Caki2 (cell line): ENCODE measurements at regions not wholly inside any gene's neighbourhood (a gene's known extent, or its start where the extent isn't known, plus 50 kb on each side); places are given as distances from the start of the nearest gene placed in this dataset.
"Not testable (repeated sequence)": the region's sequence is repeated elsewhere in the genome, so short reads cannot be mapped to it uniquely, and the experiment has no call there.

Experiments used
- DNase-seq: peaks from one replicate; pipeline ENCODE4 v3.0.0-alpha.2; 2015; ENCODE audit warnings: low read depth
- in situ Hi-C: cut with HindIII; loops from 2 replicates; pipeline ENCODE4 v1.10.0; 2016; ENCODE audit warnings: low sequenced_read_pairs, low pct_unique_long_range_greater_than_20kb, mixed read lengths

DNA sequence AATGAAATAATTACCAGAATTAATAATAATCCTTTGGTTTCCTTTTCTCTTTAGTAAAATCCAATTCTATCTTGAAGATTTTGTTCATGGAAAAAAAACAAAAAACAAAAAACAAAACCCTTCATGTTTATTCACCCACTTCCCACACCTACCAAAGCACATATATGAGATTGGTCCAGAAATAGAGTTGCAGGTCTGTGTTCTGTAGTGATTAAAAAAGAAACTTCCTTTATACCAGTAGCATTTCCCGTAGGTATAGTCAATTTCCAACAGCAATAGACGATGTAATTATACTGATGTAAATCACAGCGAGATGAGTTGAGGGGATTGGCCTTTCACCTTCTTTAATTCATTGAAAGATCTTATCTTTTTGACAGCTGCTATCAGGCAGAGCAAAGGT, 194.6 kb downstream of the SOX2 start:
- no peak for DNase-seq
- in situ Hi-C loops: no loop called here

GRCh38 chr3:181909241-181909640, 197.5 kb downstream of the SOX2 start:
- in situ Hi-C loops: no loop called here
- no peak for DNase-seq

DNA sequence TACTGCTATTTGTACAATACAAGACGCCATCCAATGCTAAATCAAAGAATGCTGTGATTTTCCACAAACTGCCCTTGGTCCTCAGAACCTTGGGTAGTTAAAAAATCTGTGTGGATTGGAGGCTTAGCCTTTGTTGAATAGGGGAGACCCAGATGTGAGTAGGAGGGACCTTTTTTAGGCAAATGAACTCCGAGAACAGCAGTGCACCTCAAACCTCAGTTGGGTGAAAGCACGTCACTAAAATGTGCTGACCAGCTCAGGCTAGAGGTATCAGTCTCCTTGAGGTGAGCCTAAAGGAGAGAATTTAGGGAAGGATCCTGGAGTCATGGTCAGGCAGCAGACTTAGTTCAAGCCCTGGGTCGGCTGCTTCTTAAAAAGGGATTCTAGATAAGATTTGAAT, 200.7 kb downstream of the SOX2 start:
- in situ Hi-C loops: no loop called here

GRCh38 chr3:181913254-181913653, 201.5 kb downstream of the SOX2 start:
- DNase-seq: no peak
- in situ Hi-C loops: no loop called here

More for the DNA sequence above, 200.7 kb downstream of the SOX2 start:
- DNase-seq: no peak

GRCh38 chr3:181915551-181915950, 203.8 kb downstream of the SOX2 start:
- DNase-seq: no peak
- in situ Hi-C loops: no loop called here

DNA sequence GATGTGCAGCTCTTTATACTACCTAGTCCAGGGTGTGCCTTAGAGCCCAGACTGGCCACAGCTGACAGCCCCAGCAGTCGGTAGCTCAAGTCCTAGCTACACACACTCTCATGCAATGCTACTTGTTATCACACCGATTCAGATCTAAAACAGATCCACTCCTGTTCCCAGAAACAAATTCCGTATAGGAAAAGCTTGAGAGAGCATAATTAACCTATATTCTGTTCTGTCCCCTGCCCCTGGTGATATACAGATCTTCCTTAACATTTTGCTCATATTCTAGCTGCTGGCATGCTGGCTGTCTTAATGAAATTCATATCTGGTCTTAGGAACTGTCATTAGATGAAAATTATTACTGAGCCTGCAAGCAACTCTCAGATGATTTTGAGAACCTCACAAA, 204.3 kb downstream of the SOX2 start:
- in situ Hi-C loops: no loop called here
- DNase-seq: no peak

DNA sequence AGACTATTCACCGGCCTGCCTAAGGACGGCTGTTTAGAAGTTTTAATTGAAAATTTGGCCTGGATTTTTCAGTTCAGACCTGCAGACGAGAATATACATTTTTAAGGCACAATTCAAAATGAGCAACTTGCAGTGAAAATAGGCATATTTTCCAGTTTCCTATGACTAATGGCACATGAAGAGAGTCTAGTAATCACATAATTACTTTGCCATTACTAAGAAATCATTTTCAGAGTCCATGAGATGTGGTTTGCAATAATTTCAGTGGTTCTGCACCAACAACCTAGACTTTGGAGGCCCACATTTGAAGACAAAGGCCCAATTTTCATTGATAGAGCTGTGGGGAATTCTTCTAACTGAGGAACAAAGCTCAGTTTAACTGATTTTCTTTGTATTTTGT, 205.3 kb downstream of the SOX2 start:
- no peak for DNase-seq
- in situ Hi-C loops: no loop called here

DNA sequence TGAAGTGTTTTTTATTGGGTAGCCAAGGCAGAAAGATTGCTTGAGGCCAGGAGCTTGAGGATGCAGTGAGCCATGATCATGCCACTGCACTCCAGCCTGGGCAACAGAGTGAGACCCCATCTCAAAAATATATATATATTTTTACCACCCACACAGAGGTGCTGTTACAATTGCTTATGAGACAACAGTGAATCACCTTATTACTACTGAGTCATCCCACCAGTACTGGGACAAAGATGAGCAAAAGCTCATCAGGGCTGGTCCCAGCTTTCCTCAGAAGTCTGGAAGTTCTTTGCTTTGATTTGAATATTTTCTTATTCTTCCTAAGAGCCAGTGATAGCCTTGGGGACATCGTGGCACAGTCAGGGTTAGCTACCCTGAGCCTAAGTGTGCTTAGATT, 207.7 kb downstream of the SOX2 start:
- in situ Hi-C loops: no loop called here
- DNase-seq: no peak

- in situ Hi-C loops: no loop called here
- no peak for DNase-seq
Observed at GRCh38 chr3:181920409-181920808, 208.7 kb downstream of the SOX2 start.

DNA sequence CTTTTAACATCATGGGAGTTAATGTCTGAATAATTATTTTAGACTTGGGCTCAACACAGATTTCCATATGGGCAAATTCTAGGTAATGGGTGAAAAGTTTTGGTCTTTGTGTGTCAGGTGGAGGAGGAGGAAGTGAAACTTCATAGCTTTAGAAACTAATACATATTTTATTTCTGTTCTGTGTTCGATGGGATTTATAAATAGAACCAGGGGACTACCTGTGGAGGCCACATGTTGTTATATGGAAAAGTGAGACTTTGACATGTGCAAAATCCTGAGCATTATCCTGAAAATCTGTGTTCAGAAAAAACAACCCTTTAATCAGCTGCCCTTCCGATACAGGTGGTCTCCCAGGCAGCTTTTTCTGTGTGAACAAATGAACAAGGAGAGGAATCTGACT, 209.5 kb downstream of the SOX2 start:
- no peak for DNase-seq
- in situ Hi-C loops: no loop called here

- in situ Hi-C loops, DNase-seq: not testable (repeated sequence)
Observed at GRCh38 chr3:181925841-181926240, 214.1 kb downstream of the SOX2 start.

DNA sequence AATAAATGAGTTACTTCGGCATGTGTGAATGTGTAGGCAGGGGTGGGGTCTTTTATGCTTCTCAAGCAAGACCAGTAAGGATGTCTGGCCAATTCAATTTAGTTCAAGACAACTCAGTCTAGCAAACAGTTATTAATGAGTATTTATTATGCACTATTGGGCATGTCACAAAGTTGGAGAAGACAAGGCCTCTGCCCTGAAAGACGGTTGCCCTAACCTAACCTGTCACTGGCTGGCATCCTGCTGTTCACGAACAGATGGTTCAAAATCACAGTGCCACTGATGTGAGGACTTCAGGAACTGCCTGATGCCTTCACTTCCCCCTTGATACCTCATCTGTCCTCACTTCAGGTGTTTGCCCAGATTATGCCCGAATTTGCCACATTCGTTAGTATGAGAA, 217.8 kb downstream of the SOX2 start:
- DNase-seq: no peak
- in situ Hi-C loops: no loop called here

DNA sequence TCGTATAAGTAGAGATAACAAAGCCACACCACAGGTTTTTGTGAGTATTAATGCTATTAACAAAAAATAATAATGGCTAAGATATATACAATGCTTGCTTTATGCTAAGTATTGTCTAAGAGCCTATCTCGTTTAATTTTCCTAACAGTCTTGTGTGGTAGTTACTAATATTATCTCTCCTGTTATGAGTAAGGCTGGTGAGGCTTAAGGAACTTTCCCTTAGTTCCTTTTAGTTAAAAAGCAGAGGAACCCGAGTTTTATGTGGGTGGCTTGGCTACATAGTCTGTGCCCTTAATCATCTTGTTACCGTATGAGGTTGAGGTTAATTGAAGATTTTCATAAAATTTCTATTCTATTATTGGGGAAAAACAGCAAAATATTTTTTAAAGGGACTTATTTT, 218.4 kb downstream of the SOX2 start:
- in situ Hi-C loops: no loop called here
- no peak for DNase-seq

GRCh38 chr3:181932039-181932438, 220.3 kb downstream of the SOX2 start:
- in situ Hi-C loops: no loop called here
- DNase-seq: no peak

- in situ Hi-C loops: no loop called here
Observed at GRCh38 chr3:181933052-181933618, 221.4 kb downstream of the SOX2 start.

DNA sequence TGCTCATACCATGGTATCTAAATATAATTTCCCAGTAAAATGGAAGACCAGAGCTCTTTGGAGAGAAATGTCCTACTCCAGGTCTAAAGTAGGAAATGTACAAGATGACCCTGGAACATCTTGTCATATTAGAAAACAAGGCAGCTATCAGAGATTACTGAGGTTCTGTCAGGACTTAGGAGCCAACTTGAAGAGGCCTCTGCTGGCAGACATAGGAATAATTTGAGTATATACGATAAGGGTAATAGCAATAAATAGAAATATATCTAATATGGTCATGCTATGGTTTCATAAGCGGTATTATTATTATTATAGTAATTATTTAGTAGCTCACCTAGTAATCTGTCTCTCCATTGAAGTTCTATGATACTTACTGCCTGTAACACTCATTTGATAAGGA, 224.2 kb downstream of the SOX2 start:
- DNase-seq: no peak
- in situ Hi-C loops: no loop called here

More at GRCh38 chr3:181933052-181933618, 221.4 kb downstream of the SOX2 start:
- DNase-seq: no peak

DNA sequence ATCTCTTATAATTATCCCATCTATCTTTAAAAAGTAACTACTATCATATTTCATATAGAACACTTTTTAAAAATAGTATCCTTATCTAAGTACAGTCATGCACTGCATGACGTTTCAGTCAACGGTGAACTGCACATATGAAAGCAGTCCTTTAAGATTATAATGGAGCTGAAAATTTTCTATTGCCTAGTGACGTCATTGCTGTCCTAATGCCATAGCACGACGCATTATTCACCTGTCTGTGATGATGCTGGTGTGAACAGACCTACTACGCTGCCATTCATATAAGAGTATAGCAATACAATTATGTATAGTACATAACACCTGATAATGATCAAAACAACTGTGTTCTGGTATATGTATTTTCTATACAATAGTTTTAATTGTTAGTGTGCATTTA, 225.0 kb downstream of the SOX2 start:
- no peak for DNase-seq
- in situ Hi-C loops: no loop called here

GRCh38 chr3:181938580-181938979, 226.9 kb downstream of the SOX2 start:
- DNase-seq, in situ Hi-C loops: not testable (repeated sequence)

DNA sequence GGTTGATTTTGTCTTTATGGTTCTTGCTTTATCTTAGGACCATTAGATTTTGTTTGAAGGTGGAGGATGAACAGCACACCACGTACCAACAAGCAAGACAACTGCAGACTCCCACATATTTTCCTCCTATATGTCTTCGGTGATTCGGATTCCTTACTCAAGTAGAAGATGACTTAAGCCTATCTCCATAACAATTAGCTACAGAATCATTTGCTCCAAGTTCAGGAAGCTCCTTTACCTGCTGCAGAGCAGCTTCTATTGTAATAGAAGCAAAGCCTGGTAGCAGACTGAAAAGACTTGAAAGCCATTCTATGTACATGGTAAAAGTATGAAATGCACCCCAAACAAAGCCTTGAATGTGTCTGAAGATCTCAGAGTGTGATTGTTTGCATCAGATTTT, 229.0 kb downstream of the SOX2 start:
- DNase-seq: no peak
- in situ Hi-C loops: no loop called here

DNA sequence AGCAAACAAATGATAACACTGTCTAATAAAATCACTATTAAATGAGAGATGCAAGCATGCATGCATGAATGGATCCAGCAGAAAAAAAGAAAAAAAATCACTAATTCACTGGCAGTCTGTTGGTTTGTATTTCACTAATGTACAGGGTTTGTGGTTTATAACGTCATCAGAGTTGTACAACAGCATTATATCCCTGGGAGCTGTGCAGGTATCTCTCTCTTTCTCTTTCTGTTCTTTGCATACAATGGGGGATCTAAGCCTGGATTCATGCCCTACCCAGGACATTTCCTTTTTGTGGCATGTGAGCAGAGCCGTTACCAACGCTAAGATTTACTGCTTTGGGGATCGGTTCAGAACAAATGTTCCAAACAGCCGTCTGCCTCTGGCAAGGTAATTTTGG, 229.5 kb downstream of the SOX2 start:
- in situ Hi-C loops: no loop called here
- no peak for DNase-seq

DNA sequence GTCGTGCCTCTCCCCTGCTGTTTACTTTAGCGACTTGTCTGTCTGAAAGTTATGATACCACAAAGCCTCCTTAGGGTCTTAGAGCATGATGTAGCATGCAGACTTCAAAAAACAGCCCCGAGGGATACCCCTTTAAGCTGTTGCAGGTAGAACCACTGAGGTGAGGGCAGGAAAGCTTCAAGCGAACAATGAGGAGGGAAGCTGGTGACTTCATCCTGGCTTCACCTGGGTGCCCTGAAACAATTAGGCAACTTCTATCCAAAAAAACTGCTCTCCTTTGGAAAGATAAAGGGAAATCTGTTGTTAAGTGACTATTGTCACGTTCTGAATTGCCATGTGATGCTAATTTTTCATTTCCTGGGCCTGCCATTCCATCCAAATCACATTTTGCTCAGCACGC, 231.6 kb downstream of the SOX2 start:
- no peak for DNase-seq
- in situ Hi-C loops: no loop called here
